GM12878 (cell line): ENCODE measurements at regions not wholly inside any gene's neighbourhood (a gene's known extent, or its start where the extent isn't known, plus 50 kb on each side); places are given as distances from the start of the nearest gene placed in this dataset.
A peak's percentile ranks its signal among the peaks of the same experiment; 100 is the strongest.

Experiments
- ATAC-seq: fragments of 200-7000 bp; cut with Tn5 transposase; 3 replicates; pipeline ENCODE4 v1.9.1; 2020; ENCODE audit warnings: mild to moderate bottlenecking, moderate library complexity
- BruUV-seq: library from RNA; stranded (reverse); fragments of 400-500 nt; replicated peaks from 2 replicates; lab custom pipeline; 2021; lab: Mats Ljungman, UMichigan
- CTCF ChIA-PET: fragments of 300-600 bp; sonication (Branson Sonifier 250); formaldehyde crosslinking; extraction: SDS; loops from one replicate; lab custom pipeline; 2021; ENCODE audit warnings: inconsistent platforms; lab: Yijun Ruan, JAX
- POLR2A ChIA-PET: fragments of 350-600 bp; formaldehyde crosslinking; extraction: SDS; loops from one replicate; lab custom pipeline; 2021; ENCODE audit warnings: inconsistent platforms; lab: Charles Lee
- RAD21 ChIA-PET: fragments of 300-600 bp; sonication (Branson Sonifier 250); formaldehyde crosslinking; loops from one replicate; lab custom pipeline; 2023; ENCODE audit warnings: antibody characterized with exemption; ENCODE audit not compliant: unreplicated experiment; lab: Charles Lee
- SMC1A ChIA-PET: fragments of 300-600 bp; sonication (Branson Sonifier 250); formaldehyde crosslinking; loops from one replicate; lab custom pipeline; 2023; ENCODE audit not compliant: unreplicated experiment, uncharacterized antibody; lab: Charles Lee
- DNase-seq: peaks from one replicate; pipeline ENCODE4 v3.0.0-alpha.2; 2011; ENCODE audit warnings: low read depth, low spot score
- FAIRE-seq: peaks from 3 replicates; lab custom pipeline; 2011; peaks lifted over from hg19 to GRCh38; lab: Jason Lieb, UNC
- H2AFZ ChIP-seq: 2 replicates; pipeline ENCODE4 v1.6.0; 2011; ENCODE audit warnings: low read depth, low read length, control low read depth; ENCODE audit not compliant: control insufficient read depth
- H3K27ac ChIP-seq: 2 replicates; pipeline ENCODE4 v1.5.1; 2011; ENCODE audit warnings: control low read depth; ENCODE audit not compliant: control insufficient read depth, insufficient read depth
- H3K27me3 ChIP-seq, 2 experiments: replicated peaks in 1 of 2; 2 replicates each; pipeline versions ENCODE4 v1.6.0 to v1.6.1; 2011; ENCODE audit warnings: low read length in 1 of 2; ENCODE audit not compliant: control insufficient read depth in 2 of 2, insufficient read depth in 2 of 2
- H3K36me3 ChIP-seq, 2 experiments: 2 replicates each; pipeline ENCODE4 v1.5.1; 2011; ENCODE audit warnings: low read length in 1 of 2; ENCODE audit not compliant: control insufficient read depth in 2 of 2, insufficient read depth in 2 of 2
- H3K4me1 ChIP-seq: 2 replicates; pipeline ENCODE4 v1.6.1; 2011; ENCODE audit warnings: mild to moderate bottlenecking, low read length, moderate library complexity, mixed read lengths; ENCODE audit not compliant: control insufficient read depth, insufficient read depth
- H3K4me2 ChIP-seq: 2 replicates; pipeline ENCODE4 v1.6.0; 2011; ENCODE audit warnings: control low read depth; ENCODE audit not compliant: control insufficient read depth, insufficient read depth
- H3K4me3 ChIP-seq: fragments of 200-600 bp; sonication (generic); 2 replicates; pipeline ENCODE4 v1.5.1; 2016
- H3K79me2 ChIP-seq: 2 replicates; pipeline ENCODE4 v1.6.0; 2011; ENCODE audit warnings: low read length; ENCODE audit not compliant: control insufficient read depth, insufficient read depth
- H3K9ac ChIP-seq: 2 replicates; pipeline ENCODE4 v1.8.0; 2011; ENCODE audit warnings: low read length, control low read depth, mixed read lengths; ENCODE audit not compliant: control insufficient read depth, insufficient read depth
- H3K9me3 ChIP-seq: replicated peaks from 3 replicates; pipeline ENCODE4 v1.5.1; 2011; ENCODE audit warnings: mild to moderate bottlenecking, low read length; ENCODE audit not compliant: control insufficient read depth, insufficient read depth
- H4K20me1 ChIP-seq: 2 replicates; pipeline ENCODE4 v1.6.0; 2011; ENCODE audit not compliant: control insufficient read depth, insufficient read depth
- ASH2L ChIP-seq: fragments of 300-600, 200-600 bp; sonication (generic); IDR thresholded peaks from 2 replicates; pipeline ENCODE4 v1.6.1; 2017; ENCODE audit warnings: low read depth, mild to moderate bottlenecking, borderline replicate concordance
- CBX5 ChIP-seq: sonication (generic); IDR thresholded peaks from 2 replicates; pipeline ENCODE4 v1.6.1; 2016; ENCODE audit warnings: low read depth, moderate library complexity, mild to moderate bottlenecking, inconsistent platforms
- RCOR1 ChIP-seq: conservative IDR thresholded peaks from 2 replicates; pipeline ENCODE4 v1.6.1; 2012; ENCODE audit warnings: low read depth, low read length, improper control_type of control experiment
- SIX5 ChIP-seq: IDR thresholded peaks from 2 replicates; pipeline ENCODE4 v1.6.1; 2011; ENCODE audit warnings: mild to moderate bottlenecking, low read depth, low read length, moderate library complexity; ENCODE audit not compliant: severe bottlenecking
- TCF3 ChIP-seq: IDR thresholded peaks from 2 replicates; pipeline ENCODE4 v1.6.1; 2012; ENCODE audit warnings: low read depth, mild to moderate bottlenecking, low read length, borderline replicate concordance; ENCODE audit not compliant: insufficient read depth
- WGBS: methylation state at CpG from one replicate; pipeline ENCODE4 v1.1.6; 2016; ENCODE audit warnings: low lambda C conversion rate; ENCODE audit not compliant: insufficient replicate concordance, insufficient coverage; ENCODE audit errors: missing lambda C conversion rate; 5-methylcytosine and 5-hydroxymethylcytosine counted together
- in situ Hi-C: fragments of 300-500 bp; cut with MboI; formaldehyde crosslinking; loops from 9 replicates; pipeline ENCODE4 v1.14.3; 2018; ENCODE audit warnings: mixed read lengths
- intact Hi-C: fragments of 100-400 bp; cut with micrococcal nuclease; formaldehyde crosslinking; loops from one replicate; pipeline ENCODE4 v1.14.2; 2022; ENCODE audit not compliant: unreplicated experiment
- TF ChIP-seq, protein P1 (sequence below): fragments of 450-650 bp; formaldehyde crosslinking; IDR thresholded peaks from 2 replicates; pipeline ENCODE4 v1.5.0; 2022; ENCODE audit warnings: mild to moderate bottlenecking, missing genetic modification characterization
- TF ChIP-seq, protein P2 (sequence below): fragments of 450-650 bp; formaldehyde crosslinking; IDR thresholded peaks from 2 replicates; pipeline ENCODE4 v1.4.0; 2020; ENCODE audit warnings: mild to moderate bottlenecking, moderate library complexity

DNA sequence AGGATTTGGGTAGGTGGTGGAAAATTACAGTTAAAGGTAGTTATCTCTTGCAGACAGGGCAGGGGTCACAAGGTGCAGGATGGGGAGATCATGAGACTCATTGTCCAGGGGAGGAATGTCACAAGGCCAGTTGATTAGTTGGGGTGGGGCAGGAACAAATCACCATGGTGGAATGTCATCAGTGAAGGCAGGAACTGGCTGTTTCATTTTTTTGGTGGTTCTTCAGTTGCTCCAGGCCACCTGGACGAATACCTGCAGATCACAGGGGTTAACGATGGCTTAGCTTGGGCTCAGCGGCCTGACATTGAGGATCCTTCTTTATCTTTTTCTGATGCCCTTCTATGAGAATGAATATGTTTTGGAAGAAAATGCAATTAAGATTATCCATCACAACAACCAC, 87.1 kb downstream of the KPNA2 start:
- H3K79me2 ChIP-seq = no peaks in the 10 kb centered on the region
- FAIRE-seq = no peak
- ATAC-seq = no peak
- ChIA-PET SMC1A (no interaction called here), CTCF (interaction anchor here (0.7 kb wide), 1 partner anchor 356 kb away, joined by 3 read pairs; no protein-coding TSS in a partner anchor), RAD21 (no interaction called here), POLR2A (no interaction called here)
- TF ChIP-seq, protein P1, sequence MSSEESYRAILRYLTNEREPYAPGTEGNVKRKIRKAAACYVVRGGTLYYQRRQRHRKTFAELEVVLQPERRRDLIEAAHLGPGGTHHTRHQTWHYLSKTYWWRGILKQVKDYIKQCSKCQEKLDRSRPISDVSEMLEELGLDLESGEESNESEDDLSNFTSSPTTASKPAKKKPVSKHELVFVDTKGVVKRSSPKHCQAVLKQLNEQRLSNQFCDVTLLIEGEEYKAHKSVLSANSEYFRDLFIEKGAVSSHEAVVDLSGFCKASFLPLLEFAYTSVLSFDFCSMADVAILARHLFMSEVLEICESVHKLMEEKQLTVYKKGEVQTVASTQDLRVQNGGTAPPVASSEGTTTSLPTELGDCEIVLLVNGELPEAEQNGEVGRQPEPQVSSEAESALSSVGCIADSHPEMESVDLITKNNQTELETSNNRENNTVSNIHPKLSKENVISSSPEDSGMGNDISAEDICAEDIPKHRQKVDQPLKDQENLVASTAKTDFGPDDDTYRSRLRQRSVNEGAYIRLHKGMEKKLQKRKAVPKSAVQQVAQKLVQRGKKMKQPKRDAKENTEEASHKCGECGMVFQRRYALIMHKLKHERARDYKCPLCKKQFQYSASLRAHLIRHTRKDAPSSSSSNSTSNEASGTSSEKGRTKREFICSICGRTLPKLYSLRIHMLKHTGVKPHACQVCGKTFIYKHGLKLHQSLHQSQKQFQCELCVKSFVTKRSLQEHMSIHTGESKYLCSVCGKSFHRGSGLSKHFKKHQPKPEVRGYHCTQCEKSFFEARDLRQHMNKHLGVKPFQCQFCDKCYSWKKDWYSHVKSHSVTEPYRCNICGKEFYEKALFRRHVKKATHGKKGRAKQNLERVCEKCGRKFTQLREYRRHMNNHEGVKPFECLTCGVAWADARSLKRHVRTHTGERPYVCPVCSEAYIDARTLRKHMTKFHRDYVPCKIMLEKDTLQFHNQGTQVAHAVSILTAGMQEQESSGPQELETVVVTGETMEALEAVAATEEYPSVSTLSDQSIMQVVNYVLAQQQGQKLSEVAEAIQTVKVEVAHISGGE (CRISPR knock-in tag) = no peak
- TF ChIP-seq, protein P2, sequence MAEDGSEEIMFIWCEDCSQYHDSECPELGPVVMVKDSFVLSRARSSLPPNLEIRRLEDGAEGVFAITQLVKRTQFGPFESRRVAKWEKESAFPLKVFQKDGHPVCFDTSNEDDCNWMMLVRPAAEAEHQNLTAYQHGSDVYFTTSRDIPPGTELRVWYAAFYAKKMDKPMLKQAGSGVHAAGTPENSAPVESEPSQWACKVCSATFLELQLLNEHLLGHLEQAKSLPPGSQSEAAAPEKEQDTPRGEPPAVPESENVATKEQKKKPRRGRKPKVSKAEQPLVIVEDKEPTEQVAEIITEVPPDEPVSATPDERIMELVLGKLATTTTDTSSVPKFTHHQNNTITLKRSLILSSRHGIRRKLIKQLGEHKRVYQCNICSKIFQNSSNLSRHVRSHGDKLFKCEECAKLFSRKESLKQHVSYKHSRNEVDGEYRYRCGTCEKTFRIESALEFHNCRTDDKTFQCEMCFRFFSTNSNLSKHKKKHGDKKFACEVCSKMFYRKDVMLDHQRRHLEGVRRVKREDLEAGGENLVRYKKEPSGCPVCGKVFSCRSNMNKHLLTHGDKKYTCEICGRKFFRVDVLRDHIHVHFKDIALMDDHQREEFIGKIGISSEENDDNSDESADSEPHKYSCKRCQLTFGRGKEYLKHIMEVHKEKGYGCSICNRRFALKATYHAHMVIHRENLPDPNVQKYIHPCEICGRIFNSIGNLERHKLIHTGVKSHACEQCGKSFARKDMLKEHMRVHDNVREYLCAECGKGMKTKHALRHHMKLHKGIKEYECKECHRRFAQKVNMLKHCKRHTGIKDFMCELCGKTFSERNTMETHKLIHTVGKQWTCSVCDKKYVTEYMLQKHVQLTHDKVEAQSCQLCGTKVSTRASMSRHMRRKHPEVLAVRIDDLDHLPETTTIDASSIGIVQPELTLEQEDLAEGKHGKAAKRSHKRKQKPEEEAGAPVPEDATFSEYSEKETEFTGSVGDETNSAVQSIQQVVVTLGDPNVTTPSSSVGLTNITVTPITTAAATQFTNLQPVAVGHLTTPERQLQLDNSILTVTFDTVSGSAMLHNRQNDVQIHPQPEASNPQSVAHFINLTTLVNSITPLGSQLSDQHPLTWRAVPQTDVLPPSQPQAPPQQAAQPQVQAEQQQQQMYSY (CRISPR knock-in tag) = no peak
- TF ChIP-seq ASH2L (no peak), CBX5 (peak; percentile 72; the same call in 1 of the 2 replicates), SIX5 (no peak), RCOR1 (no peak), TCF3 (no peak)
- H3K27me3 ChIP-seq = no peaks in the 10 kb centered on the region
- H3K4me1 ChIP-seq = no peaks in the 10 kb centered on the region
- peaks cover 4% of the 10 kb centered on the region; the same call in 1 of the 3 replicates for H3K9me3 ChIP-seq
- BruUV-seq = no TSS peak
- no peaks in the 10 kb centered on the region; a peak in 1 of 4 replicates for H3K36me3 ChIP-seq
- H3K9ac ChIP-seq = no peak overlapping the region
- H3K4me2 ChIP-seq = no peak overlapping the region
- no peak overlapping the region for H3K4me3 ChIP-seq
- H4K20me1 ChIP-seq = no peaks in the 10 kb centered on the region
- 35% methylated on average over 2 of the region's 3 CpGs for WGBS
- H2AFZ ChIP-seq = no peak overlapping the region
- intact Hi-C loops = no loop called here
- DNase-seq = no peak
- no peak overlapping the region for H3K27ac ChIP-seq
- in situ Hi-C loops = no loop called here
